ENCODE measurements at regions not wholly inside any gene's neighbourhood (a gene's known extent, or its start where the extent isn't known, plus 50 kb on each side); places are given as distances from the start of the nearest gene placed in this dataset.

DNA sequence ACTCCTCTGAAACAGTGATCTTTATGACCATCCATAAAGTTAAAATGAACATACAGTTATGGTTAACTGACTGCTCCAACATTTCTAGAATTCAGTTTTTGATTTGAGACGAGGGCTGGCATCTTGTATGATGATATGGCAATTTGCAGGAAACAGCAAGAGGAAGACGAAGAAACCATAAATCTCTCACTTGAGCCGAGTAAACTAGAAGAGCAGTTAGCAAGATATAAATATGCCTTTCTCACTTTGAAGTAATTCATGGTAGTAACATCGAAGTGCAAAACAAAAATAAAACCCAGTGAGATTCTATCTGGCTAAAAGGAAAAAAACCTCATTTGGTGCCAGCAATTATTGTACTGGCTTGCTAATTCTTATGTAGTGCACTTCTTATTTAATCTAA is 139.0 kb upstream of the SPRY1 start:
- TF ChIP-seq, protein P1, sequence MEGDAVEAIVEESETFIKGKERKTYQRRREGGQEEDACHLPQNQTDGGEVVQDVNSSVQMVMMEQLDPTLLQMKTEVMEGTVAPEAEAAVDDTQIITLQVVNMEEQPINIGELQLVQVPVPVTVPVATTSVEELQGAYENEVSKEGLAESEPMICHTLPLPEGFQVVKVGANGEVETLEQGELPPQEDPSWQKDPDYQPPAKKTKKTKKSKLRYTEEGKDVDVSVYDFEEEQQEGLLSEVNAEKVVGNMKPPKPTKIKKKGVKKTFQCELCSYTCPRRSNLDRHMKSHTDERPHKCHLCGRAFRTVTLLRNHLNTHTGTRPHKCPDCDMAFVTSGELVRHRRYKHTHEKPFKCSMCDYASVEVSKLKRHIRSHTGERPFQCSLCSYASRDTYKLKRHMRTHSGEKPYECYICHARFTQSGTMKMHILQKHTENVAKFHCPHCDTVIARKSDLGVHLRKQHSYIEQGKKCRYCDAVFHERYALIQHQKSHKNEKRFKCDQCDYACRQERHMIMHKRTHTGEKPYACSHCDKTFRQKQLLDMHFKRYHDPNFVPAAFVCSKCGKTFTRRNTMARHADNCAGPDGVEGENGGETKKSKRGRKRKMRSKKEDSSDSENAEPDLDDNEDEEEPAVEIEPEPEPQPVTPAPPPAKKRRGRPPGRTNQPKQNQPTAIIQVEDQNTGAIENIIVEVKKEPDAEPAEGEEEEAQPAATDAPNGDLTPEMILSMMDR (IDR thresholded peaks at IDR 0.05) = no peak
- TF ChIP-seq POLR2A (IDR thresholded peaks at IDR 0.05) = no peak
